SIG-M5 treated with dmso at 0.1 percent for 504 hours (cell line): ENCODE measurements at regions not wholly inside any gene's neighbourhood (a gene's known extent, or its start where the extent isn't known, plus 50 kb on each side); places are given as distances from the start of the nearest gene placed in this dataset.

Experiments used
- DNase-seq: peaks from one replicate; lab custom pipeline; 2025; ENCODE audit not compliant: unreplicated experiment; lab: John Stamatoyannopoulos, UW

DNA sequence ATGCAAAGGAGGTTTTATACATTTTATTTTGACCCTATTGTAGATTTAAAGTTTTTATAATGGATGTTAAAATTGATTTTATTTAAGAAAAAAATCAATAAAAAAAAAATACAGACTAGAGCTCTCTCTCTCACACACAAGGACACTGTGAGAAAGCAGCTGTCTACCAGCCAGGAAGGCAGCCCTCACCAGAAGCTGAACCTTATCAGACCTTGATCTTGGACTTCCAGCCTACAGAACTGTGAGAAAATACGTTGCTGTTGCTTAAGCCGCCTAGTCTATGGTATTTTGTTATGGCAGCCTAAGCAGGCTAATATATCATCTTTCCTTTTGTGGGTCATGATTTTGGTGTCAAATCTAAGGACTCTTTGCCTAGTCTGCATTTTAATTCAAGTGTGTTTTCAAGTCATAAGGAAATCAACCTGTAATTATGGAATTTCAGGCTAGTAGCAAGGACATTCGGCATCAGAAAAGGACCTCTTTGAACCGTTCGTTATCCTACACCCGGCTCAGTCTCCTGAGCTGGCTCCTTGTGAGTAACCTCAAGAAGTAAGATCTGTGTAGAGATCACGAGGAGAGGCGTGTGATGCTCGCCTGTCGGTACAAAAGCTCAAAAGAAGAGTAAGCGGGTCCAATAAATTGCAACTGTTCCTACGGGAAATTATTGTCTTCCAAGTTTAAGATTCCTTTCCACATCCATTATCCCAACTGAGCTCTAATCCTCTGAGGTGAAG lies 98.2 kb downstream of the PDCL3 start:
- no peak for DNase-seq

DNA sequence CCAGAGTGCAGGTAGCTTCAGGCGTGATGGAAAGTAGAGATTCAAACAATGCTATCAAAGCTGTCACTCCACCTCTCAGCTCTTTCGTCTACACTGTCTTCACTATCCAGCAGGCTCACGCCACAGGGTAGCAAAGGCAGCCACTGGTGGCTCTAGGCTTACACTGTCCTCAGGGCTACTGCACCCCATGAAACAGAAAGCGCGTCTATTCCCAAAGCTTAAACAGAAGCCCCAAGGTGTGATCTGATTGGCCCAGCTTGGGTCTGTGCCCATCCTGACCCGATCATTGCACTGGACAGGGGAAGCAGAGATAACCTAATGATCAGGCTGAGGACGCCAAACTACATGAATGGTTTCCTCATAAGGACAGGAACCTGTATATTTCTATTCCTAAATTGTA lies 100.1 kb downstream of the PDCL3 start:
- DNase-seq: no peak

DNA sequence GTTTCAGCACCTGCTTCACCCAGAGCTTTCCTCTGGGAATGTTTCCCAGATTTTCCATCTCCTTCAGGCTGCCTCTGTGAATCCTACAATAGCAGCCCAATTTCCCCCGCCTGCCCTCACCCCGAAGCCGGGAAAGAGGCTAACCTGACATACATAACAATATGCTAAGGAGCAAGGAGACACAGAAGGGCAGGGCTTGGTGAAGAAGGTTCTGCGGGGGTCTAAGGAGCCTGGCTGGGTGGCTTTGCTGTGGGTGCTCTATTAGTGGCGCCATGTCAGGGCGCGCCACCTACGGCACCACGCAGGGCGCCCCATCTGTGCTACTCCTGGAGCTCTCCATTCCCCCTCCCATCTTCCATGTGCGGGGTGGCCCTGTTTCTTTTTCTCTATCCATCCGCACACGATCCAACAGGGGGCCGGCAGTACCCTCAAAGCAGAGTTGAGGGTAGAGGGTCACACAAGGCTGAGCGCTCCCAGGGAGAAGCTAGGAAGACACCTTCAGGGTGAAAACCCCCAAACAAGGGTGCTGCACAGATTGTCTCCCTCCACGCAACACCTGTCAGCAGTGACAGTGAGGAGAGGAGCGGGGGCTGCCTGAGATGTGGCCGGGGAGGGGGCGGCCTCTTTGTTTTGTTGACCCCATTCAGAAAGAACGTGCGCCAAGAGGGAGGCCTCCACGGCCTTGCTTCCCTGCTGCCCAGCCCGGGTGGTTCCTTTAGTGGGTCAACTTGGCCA lies 101.4 kb downstream of the PDCL3 start:
- DNase-seq: no peak

DNA sequence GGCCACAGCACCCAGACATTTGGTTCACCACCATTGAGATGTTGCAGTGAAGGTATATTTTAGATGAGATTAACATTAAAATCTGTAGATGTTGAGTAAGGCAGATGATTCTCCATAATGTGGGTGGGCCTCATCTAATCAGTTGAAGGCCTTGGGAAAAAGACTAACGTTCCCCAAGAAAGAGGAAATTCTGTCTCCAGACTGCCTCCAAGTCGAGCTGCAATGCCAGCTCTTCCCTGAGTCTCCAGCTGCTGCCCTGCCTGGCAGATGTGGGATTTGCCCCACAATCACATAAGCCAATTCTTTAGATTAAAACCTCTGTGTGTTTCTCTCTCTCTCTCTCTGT lies 101.9 kb downstream of the PDCL3 start:
- no peak for DNase-seq

DNA sequence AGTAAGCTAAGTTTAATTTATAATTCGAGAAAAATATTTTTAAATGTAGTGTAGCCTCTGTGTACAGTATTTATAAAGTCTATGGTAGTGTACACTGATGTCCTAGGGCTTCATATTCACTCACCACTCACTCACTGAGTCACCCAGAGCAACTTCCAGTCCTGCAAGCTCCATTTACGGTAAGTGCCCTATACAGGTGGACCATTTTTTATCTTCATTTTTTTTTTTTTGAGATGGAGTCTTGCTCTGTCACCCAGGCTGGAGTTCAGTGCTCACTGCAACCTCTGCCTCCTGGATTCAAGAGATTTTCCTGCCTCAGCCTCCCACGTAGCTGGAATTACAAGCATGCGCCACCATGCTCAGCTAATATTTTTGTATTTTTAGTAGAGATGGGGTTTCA lies 104.2 kb downstream of the PDCL3 start:
- DNase-seq: no peak

DNA sequence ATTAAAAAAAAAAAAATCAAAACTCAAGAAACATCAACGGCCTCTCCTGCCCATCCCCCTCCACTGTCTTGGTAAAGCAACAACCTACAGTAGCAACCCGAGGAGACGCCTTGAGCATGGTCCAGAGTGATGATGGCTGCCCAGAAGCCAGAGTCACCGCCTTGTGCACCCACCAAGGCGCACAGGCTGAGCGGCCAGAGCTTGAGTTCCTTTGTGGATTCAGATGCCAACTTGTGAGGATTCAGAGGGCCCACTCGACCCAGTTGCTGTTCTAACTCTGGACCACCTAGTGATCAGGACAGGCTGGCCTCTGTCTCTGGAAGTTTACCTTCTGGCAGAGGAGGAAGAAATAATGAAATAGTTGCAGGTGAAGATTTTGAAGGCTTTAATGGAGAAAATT lies 105.0 kb downstream of the PDCL3 start:
- no peak for DNase-seq

DNA sequence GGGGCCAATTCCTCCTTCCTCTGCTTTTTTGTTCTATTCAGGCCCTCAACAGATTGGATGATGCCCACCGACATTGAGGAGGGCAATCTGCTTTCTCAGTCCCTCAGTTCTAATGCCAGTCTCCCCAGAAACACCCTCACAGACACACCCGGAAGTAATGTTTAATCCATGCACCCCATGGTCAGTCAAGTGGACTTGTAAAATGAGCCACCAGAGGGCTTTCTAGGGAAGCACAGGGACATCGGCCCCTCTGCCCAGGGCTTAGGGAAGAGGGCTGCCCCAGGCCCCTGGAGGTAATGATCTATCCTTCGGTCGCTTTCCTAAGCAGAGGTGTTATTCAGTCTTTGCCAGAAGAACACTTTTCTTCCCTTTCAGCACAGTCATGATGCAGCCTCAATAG lies 107.4 kb downstream of the PDCL3 start:
- DNase-seq: no peak

DNA sequence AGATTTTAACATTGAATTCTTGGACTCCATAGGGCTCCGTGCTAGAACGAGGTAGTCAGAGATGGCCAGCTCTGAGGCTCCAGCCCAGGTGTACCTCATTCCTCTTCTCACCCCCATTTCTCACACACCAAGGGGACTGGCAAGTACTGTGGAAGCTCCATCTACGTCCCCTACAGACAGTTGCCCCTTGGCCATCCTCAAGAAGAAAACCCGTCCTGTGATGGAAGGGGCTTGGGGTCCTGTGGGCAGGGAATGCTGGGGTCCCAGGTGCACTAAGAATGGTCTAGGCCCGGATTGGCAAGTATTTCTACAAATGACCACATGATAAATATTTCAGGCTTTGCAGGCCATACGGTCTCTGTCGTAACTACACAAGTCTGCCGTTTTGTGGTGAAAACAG lies 110.3 kb downstream of the PDCL3 start:
- no peak for DNase-seq

DNA sequence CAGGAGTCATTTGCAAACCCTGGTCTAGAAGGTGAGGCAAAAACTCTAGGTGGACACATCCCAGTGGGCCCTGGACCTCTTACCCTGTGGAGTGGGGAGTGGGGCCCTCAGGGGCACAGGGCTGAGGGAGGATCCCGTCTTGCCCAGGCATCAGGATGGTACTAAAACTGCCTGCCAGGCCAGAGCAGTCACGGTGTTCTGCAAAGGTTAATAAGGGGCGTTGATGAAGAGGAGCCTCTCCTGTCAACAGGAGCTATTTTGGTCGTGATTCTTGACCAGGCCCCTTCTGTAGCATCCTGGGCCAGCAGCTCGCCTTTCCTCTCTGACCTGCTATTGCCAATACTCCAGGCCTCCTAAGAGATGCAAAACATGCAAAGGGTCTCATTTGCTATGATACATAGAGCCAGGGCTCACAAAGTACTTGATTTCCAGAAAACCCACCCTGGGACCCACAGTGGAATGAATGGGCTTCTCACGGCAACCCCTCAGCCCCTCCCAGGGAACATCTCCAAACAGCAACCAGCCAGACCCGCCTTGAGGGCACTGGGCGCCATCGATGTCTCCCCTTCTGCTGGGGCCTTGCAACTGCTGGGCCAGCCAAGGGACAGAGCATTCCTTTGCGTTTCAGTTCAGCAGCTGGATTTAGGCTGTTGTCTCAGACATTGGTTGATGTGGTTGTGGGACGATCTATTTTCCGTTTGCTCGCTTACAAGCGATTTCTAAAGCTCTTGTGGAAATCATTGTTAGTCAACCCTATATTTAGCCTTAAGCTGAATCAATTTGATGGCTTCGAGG lies 111.1 kb downstream of the PDCL3 start:
- DNase-seq: no peak

DNA sequence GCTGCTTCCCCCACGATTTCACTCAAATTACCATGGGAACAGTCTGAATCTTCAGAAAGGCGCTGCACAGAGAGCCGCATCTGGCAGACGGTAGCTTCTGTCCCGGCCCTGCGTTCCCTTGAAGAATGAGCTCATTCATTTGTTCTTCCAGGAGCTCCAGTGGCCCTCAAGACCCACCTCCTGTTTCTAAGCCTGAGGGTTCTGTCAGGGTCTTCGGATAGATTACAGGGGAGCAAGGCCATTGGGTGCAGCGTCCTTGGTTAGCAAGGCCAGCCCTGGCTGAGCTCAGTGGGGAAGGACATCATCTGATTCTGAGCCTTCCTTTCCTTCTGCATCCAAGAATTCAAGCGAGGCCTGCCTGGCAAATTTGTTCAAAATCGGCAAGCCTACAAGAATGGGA lies 111.9 kb downstream of the PDCL3 start:
- no peak for DNase-seq

DNA sequence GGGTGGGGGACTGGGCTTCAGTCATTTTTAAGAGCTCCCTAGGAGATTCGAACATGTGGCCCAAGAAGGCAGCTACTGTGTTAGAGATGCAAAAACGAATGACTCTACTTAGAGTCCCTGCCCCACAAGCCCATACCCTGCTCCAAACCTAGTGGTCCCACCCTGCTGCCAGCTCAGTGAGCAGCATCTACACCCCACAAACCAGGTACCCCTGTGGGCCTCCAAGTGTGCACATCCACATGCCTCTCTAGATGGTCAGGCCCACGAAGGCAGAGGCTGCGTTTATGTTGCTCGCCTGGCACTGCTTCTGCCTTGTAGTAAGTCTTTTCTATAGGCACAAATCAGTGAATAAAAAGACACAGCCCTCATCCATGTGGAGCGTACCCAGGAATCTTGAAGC lies 112.6 kb downstream of the PDCL3 start:
- DNase-seq: no peak

DNA sequence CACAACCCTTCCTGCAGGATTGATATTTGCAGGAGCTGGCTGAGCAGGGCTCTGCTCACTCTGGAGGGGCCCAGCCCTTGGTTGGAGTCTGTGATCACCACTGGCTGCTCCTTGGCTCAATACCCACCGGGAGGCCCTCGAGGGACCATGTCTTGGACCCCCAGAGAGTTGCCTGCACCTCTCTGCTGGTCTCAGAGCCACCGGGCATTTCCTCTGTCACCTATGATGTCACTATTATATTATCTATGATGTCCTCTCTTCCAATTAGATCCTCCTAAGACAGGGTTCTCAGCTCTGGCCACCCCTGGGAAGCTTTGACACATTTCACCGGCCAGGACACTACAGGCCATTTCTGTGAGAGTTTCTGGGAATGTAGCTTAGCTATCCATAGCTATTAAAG lies 113.1 kb downstream of the PDCL3 start:
- no peak for DNase-seq

DNA sequence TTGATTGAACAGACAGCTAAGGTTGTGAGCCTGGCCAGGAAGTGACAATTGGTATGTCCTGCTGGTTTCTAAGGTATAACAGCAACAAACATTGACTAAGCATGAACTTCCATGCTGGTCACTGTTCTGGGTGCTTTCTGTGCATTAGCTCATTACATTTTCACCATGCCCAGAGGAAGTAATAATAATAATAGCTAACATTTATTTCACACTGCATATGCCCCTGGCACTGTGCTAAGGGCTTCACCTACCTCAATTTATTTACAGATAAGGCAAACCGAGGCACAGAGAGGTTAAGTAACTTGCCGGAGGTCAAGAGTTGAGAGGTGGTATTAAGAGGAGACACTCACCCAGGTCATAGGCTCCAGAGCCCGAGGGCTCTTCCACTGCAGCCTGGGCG lies 113.6 kb downstream of the PDCL3 start:
- DNase-seq: no peak

DNA sequence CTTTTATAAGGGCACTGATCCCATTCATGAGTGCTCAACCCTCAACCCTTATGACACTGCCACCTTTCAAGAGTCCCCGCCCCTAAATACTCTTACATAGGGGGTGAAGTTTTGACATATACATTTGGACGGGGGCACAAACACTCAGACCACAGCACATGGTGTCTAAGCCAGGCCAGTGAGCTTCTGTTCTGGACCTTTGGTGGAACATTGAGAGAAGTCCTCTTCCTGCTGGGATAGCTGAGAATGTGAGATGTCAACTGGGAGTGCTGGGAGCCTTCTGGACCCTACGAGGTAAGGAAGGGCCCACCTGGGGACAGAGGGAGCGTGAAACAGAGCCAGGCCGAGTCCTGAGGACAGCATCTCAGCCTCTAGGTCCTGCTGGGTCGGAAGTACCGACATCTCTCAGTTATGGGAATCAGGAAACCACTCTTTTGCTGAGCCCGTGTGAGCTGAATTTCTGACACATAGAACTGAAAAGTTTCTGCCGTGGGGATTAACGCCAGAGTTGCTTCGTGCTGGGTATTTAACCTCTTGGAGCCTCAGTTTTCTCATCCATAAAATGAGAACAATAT lies 114.9 kb downstream of the PDCL3 start:
- no peak for DNase-seq

DNA sequence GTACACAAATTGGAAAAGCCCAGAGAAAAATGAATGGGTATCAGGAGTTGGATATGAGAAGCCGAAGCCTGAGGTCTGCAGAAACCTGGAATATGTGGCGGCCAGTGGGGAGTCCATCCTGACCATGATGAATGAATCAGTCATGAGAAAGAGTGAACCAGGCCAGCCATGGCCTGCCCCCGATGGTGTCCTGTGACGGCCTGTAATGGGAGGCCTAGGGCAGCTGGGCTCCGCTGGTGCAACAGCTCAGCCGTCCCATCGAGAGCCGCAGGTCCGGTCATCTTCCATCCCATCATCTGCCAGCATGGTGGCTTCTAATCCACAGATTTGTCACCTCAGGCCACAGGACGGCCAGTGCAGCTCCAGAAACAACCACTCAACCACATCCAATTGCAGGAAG lies 116.4 kb downstream of the PDCL3 start:
- no peak for DNase-seq

DNA sequence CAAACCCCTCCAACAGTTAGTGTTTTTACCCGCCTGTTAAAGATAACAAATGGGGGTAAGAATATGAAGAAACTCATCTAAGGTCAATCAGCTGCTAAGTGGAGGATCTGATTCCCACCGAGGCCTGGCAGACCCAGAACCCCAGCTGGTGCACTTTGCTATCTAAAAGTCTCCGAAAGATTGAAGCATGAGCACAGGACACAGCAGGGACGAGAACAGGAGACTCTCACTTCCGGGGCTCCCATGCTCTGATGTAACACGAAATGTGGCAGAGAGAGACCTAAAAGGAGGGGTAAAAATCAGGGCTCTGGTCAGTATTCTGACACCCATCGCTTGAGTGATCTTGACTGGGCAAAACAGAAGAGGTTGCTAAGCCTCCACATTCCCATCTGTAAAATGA lies 119.7 kb downstream of the PDCL3 start:
- DNase-seq: no peak

DNA sequence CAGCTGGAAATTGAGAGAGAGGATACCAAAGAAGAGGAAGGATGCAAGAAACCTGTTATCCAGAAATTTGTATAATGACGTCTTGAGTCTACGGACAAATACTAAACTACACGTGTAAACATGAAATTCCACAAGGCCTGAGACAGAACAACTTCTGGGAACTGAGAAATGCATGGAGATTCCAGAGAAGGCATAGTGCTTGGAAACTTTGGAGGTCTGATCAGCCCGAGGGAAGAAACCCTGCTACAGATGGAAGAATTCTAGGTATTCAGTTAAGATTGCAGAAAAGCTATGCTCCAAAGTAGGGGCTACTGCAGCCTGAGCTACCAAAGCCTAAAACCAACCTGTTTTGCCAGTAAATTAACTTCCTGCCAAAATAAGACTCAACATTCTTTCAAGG lies 120.4 kb downstream of the PDCL3 start:
- DNase-seq: no peak

DNA sequence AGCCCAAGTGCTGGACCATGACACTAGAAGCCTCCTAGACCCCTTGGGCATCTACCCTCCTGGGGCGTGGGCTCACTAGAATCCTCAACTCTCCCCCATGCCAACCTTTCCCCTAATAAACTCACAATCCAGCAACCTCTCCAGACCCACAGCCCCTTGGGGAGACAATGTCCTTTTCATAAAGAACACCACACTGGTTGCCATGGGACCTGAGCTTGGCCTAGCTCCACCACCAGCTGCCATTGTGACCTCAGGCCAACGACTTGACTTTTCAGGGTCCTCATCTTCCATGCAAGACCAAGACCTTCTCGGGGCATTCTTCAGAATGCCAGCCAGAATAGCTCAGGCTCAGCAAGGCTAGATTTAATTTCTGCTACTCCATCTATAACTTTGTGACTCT lies 128.1 kb upstream of the NPAS2 start:
- no peak for DNase-seq

DNA sequence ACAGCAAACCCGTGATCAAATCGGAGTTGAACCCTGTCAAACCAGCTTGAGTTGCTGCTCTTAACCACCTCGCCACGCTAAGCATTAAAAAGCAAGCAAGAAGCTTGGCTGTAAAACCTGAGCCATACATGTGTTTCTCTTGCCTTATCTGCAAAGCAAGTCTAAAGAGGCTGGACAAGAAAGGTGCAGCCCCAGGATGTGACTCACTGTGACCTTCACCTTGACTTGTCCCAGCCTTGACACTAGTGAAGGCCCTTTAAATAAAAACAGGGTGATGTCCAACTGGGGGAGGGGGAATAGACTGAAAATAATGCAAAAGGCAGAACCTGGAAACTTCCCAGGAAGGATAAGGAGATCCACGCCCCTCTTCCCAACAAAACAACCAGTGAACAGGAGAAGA lies 127.6 kb upstream of the NPAS2 start:
- DNase-seq: no peak

DNA sequence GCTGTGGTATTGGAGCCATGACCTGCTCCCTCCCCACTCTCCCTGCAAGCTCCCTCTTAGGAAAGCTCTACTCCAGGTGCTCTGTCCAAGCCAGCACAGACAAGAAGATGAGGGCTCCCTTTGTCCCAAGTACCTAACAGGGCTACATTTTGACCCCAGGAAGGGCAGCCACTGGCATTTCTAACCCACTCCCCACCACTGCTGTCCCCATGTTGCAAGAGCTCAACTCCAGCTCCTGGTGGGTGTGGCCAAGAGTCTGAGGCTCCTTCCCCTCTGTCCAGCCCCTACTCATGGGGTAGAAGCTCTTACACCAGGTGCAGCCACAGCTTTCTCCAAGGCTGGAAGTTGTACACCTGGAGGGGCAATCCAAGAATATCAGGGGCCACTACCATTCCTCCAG lies 127.0 kb upstream of the NPAS2 start:
- no peak for DNase-seq

DNA sequence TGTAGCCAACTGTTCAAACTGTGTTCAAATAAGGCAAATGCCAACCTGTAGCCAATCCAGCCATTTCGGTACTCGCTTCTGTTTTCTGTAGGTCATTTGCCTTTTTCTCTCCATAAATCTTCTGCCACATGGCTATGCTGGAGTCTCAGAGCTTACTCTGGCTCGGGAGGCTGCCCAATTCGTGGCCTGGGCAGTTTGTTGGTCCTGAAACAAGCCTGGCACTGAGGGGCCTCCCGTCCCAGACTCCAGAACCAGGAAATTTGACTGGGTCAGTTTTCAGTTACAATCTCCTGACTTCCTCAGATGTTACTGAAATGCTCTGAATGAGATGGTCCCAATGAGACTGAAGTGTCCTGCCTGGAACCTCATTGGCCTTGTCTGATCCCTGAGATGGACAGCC lies 120.8 kb upstream of the NPAS2 start:
- DNase-seq: no peak
